ENCODE measurements at regions not wholly inside any gene's neighbourhood (a gene's known extent, or its start where the extent isn't known, plus 50 kb on each side); places are given as distances from the start of the nearest gene placed in this dataset.

GRCh38 chr5:97846643-97847042, 663.6 kb upstream of the RIOK2 start:
- Histone ChIP-seq H3K36me3 (ENCODE audit: insufficient read depth, low read length) (no peaks in the 10 kb centered on the region), H3K79me2 (ENCODE audit: control insufficient read depth, insufficient read depth, low read length, unreplicated experiment) (no peaks in the 10 kb centered on the region), H2AFZ (ENCODE audit: low read length, unreplicated experiment) (no peak overlapping the region), H3K27me3 (ENCODE audit: insufficient read depth, low read length) (no peaks in the 10 kb centered on the region), H3K4me1 (ENCODE audit: control insufficient read depth, insufficient read depth, low read length, unreplicated experiment) (peaks cover 9% of the 10 kb centered on the region), H3K4me3 (ENCODE audit: low read depth, low read length) (no peak overlapping the region), H3K27ac (ENCODE audit: low read depth, low read length) (no peak overlapping the region)

DNA sequence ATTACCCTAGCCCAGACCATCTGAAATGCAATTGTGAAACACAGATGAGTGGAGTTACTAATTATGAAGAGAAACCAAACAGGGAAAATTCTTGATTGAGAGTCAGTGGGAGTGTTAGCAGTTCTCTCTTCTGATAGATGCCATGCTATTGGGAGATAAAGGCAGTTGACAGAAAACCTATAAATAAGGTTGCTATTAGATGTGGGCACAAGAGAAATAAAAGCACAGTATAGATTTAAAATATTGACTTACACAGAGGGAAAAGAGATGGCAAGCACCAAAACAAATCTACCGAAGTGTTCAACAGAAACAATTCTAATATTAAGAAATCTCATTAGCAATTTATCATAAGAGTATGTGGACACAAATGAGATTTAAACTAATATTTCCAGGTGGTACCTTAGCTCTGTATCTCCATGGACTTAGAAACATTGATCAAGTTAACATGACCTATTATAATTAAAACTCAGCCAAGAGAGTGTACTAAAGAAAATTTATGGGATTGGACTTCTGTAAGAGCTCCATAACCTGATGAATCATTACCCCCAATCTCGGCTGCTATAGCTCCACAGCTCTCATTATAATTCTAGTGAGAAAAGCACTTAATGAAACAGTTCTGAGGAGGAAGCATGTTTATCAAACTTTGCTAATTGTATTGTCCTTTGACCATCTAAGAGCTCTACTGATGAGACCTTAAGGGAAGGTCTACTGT, 665.0 kb upstream of the RIOK2 start:
- Histone ChIP-seq H3K79me2 (ENCODE audit: control insufficient read depth, insufficient read depth, low read length, unreplicated experiment) (no peaks in the 10 kb centered on the region), H2AFZ (ENCODE audit: low read length, unreplicated experiment) (no peak overlapping the region)

DNA sequence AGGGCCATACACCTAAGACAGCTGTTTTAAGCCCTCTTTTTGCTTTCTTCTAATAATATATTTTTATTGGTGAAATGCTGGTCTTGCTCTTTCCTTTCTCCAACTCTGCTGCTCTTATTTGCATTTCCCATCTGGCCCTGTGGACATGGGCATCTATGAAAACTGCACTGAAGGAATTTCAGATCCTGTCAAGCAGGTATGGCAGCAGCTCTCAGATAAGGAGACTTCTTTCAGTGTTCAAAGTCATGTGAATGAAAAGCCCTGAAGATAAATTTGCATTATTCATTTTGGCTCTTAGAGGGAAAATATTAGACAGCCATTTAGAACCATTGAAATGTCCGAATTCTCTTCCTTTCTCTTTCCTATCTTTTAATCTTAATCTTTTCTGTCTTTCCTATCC, 668.0 kb upstream of the RIOK2 start:
- Histone ChIP-seq H3K79me2 (ENCODE audit: control insufficient read depth, insufficient read depth, low read length, unreplicated experiment) (no peaks in the 10 kb centered on the region), H3K4me3 (ENCODE audit: low read depth, low read length) (no peak overlapping the region), H3K27me3 (ENCODE audit: insufficient read depth, low read length) (no peaks in the 10 kb centered on the region), H3K27ac (ENCODE audit: low read depth, low read length) (no peak overlapping the region), H2AFZ (ENCODE audit: low read length, unreplicated experiment) (no peak overlapping the region), H3K4me1 (ENCODE audit: control insufficient read depth, insufficient read depth, low read length, unreplicated experiment) (peaks cover 12% of the 10 kb centered on the region), H3K36me3 (ENCODE audit: insufficient read depth, low read length) (no peaks in the 10 kb centered on the region)

More for the DNA sequence above, 665.0 kb upstream of the RIOK2 start:
- Histone ChIP-seq H3K36me3 (ENCODE audit: insufficient read depth, low read length) (no peaks in the 10 kb centered on the region), H3K27ac (ENCODE audit: low read depth, low read length) (no peak overlapping the region), H3K4me1 (ENCODE audit: control insufficient read depth, insufficient read depth, low read length, unreplicated experiment) (peaks cover 9% of the 10 kb centered on the region), H3K4me3 (ENCODE audit: low read depth, low read length) (no peak overlapping the region), H3K27me3 (ENCODE audit: insufficient read depth, low read length) (no peaks in the 10 kb centered on the region)

- H2AFZ ChIP-seq (ENCODE audit: low read length, unreplicated experiment) = peak overlapping the region; percentile 39
- no peaks in the 10 kb centered on the region for H3K36me3 ChIP-seq (ENCODE audit: insufficient read depth, low read length)
- H3K27me3 ChIP-seq (ENCODE audit: insufficient read depth, low read length) = no peaks in the 10 kb centered on the region
- H3K4me1 ChIP-seq (ENCODE audit: control insufficient read depth, insufficient read depth, low read length, unreplicated experiment) = peaks cover 6% of the 10 kb centered on the region
- no peak overlapping the region for H3K4me3 ChIP-seq (ENCODE audit: low read depth, low read length)
- H3K79me2 ChIP-seq (ENCODE audit: control insufficient read depth, insufficient read depth, low read length, unreplicated experiment) = no peaks in the 10 kb centered on the region
- no peak overlapping the region for H3K27ac ChIP-seq (ENCODE audit: low read depth, low read length)
These were observed 672.1 kb upstream of the RIOK2 start for GRCh38 chr5:97854871-97855762.

DNA sequence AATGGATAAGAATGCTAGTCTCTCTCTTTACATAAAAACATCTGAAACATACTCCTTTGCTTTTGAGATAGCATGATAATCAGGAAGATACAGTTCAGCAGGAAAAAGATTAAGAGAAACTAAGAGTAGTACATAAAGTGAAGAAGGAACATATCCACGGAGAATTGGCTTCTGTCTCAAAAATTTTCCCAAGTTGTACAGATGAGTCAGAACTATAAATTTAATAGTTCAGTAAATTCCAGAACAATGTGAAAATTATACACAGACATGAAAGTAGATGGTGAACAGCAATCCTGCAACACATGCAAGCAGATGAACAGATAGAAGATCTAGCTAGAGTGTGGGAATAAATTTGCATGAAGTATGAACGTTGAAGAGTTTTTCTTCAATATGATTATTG, 691.4 kb upstream of the RIOK2 start:
- no peak overlapping the region for H3K27ac ChIP-seq (ENCODE audit: low read depth, low read length)
- H2AFZ ChIP-seq (ENCODE audit: low read length, unreplicated experiment) = peak overlapping the region; percentile 85
- H3K27me3 ChIP-seq (ENCODE audit: insufficient read depth, low read length) = no peaks in the 10 kb centered on the region
- H3K4me1 ChIP-seq (ENCODE audit: control insufficient read depth, insufficient read depth, low read length, unreplicated experiment) = no peaks in the 10 kb centered on the region
- no peaks in the 10 kb centered on the region for H3K79me2 ChIP-seq (ENCODE audit: control insufficient read depth, insufficient read depth, low read length, unreplicated experiment)
- no peak overlapping the region for H3K4me3 ChIP-seq (ENCODE audit: low read depth, low read length)
- H3K36me3 ChIP-seq (ENCODE audit: insufficient read depth, low read length) = no peaks in the 10 kb centered on the region

DNA sequence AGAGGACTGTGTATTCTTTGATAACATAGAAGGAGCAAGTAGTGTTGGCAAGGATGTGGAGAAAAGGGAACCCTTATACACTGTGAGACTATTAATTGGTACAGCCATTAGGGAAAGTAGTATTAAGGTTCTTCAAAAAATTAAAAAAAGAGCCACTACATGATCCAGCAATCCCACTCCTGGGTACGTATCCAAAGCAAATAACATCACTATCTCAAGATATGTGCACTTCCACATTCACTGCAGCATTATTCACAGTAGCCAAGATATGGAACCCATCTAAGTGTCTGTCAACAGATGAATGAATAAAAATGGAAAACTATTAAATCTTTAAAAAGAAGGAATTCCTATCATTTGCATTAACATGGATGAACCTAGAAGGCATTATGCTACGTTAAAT, 693.2 kb upstream of the RIOK2 start:
- Histone ChIP-seq H3K36me3 (ENCODE audit: insufficient read depth, low read length) (no peaks in the 10 kb centered on the region), H2AFZ (ENCODE audit: low read length, unreplicated experiment) (no peak overlapping the region), H3K79me2 (ENCODE audit: control insufficient read depth, insufficient read depth, low read length, unreplicated experiment) (no peaks in the 10 kb centered on the region), H3K27ac (ENCODE audit: low read depth, low read length) (no peak overlapping the region), H3K4me3 (ENCODE audit: low read depth, low read length) (no peak overlapping the region), H3K27me3 (ENCODE audit: insufficient read depth, low read length) (no peaks in the 10 kb centered on the region), H3K4me1 (ENCODE audit: control insufficient read depth, insufficient read depth, low read length, unreplicated experiment) (no peaks in the 10 kb centered on the region)

DNA sequence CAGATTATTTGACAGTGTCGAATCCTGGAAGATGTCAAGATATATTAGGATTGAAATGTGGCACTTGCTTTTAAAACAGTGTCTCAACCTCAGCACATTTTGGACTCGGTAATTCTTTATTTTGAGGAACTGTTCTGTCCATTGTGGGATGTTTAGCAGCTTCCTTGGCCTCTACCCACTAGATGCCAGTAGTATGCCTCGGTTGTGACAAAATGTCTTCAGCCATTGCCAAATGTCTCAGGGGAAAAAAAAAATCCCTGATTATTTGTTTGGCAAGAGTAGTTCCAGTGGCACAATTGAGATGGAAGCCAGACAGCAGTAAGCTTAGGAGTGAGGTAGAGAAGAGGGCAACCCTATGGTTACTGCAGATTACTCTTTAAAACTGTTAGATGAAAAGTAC, 694.5 kb upstream of the RIOK2 start:
- no peaks in the 10 kb centered on the region for H3K36me3 ChIP-seq (ENCODE audit: insufficient read depth, low read length)
- H2AFZ ChIP-seq (ENCODE audit: low read length, unreplicated experiment) = no peak overlapping the region
- no peaks in the 10 kb centered on the region for H3K27me3 ChIP-seq (ENCODE audit: insufficient read depth, low read length)
- no peak overlapping the region for H3K4me3 ChIP-seq (ENCODE audit: low read depth, low read length)
- no peaks in the 10 kb centered on the region for H3K4me1 ChIP-seq (ENCODE audit: control insufficient read depth, insufficient read depth, low read length, unreplicated experiment)
- H3K79me2 ChIP-seq (ENCODE audit: control insufficient read depth, insufficient read depth, low read length, unreplicated experiment) = no peaks in the 10 kb centered on the region
- no peak overlapping the region for H3K27ac ChIP-seq (ENCODE audit: low read depth, low read length)

GRCh38 chr5:97888439-97888838, 705.4 kb upstream of the RIOK2 start:
- H3K4me3 ChIP-seq (ENCODE audit: low read depth, low read length) = no peak overlapping the region
- no peak overlapping the region for H2AFZ ChIP-seq (ENCODE audit: low read length, unreplicated experiment)
- no peak overlapping the region for H3K27ac ChIP-seq (ENCODE audit: low read depth, low read length)
- no peaks in the 10 kb centered on the region for H3K79me2 ChIP-seq (ENCODE audit: control insufficient read depth, insufficient read depth, low read length, unreplicated experiment)
- no peaks in the 10 kb centered on the region for H3K36me3 ChIP-seq (ENCODE audit: insufficient read depth, low read length)
- H3K27me3 ChIP-seq (ENCODE audit: insufficient read depth, low read length) = no peaks in the 10 kb centered on the region
- no peaks in the 10 kb centered on the region for H3K4me1 ChIP-seq (ENCODE audit: control insufficient read depth, insufficient read depth, low read length, unreplicated experiment)

GRCh38 chr5:97891971-97892370, 708.9 kb upstream of the RIOK2 start:
- no peak overlapping the region for H3K27ac ChIP-seq (ENCODE audit: low read depth, low read length)
- no peaks in the 10 kb centered on the region for H3K27me3 ChIP-seq (ENCODE audit: insufficient read depth, low read length)
- no peaks in the 10 kb centered on the region for H3K36me3 ChIP-seq (ENCODE audit: insufficient read depth, low read length)
- no peak overlapping the region for H2AFZ ChIP-seq (ENCODE audit: low read length, unreplicated experiment)
- H3K4me1 ChIP-seq (ENCODE audit: control insufficient read depth, insufficient read depth, low read length, unreplicated experiment) = no peaks in the 10 kb centered on the region
- no peak overlapping the region for H3K4me3 ChIP-seq (ENCODE audit: low read depth, low read length)
- H3K79me2 ChIP-seq (ENCODE audit: control insufficient read depth, insufficient read depth, low read length, unreplicated experiment) = no peaks in the 10 kb centered on the region

GRCh38 chr5:97903742-97904141, 720.7 kb upstream of the RIOK2 start:
- Histone ChIP-seq H3K79me2 (ENCODE audit: control insufficient read depth, insufficient read depth, low read length, unreplicated experiment) (no peaks in the 10 kb centered on the region), H3K4me1 (ENCODE audit: control insufficient read depth, insufficient read depth, low read length, unreplicated experiment) (no peaks in the 10 kb centered on the region), H3K27me3 (ENCODE audit: insufficient read depth, low read length) (no peaks in the 10 kb centered on the region), H3K36me3 (ENCODE audit: insufficient read depth, low read length) (no peaks in the 10 kb centered on the region), H3K27ac (ENCODE audit: low read depth, low read length) (no peak overlapping the region), H2AFZ (ENCODE audit: low read length, unreplicated experiment) (no peak overlapping the region), H3K4me3 (ENCODE audit: low read depth, low read length) (no peak overlapping the region)

- Histone ChIP-seq H3K27me3 (ENCODE audit: insufficient read depth, low read length) (no peaks in the 10 kb centered on the region), H3K27ac (ENCODE audit: low read depth, low read length) (no peak overlapping the region), H3K36me3 (ENCODE audit: insufficient read depth, low read length) (no peaks in the 10 kb centered on the region), H3K4me1 (ENCODE audit: control insufficient read depth, insufficient read depth, low read length, unreplicated experiment) (no peaks in the 10 kb centered on the region), H3K4me3 (ENCODE audit: low read depth, low read length) (no peak overlapping the region), H2AFZ (ENCODE audit: low read length, unreplicated experiment) (peak overlapping the region; percentile 38), H3K79me2 (ENCODE audit: control insufficient read depth, insufficient read depth, low read length, unreplicated experiment) (no peaks in the 10 kb centered on the region)
These were observed 723.1 kb upstream of the RIOK2 start for GRCh38 chr5:97906135-97906534.

Data from ACC112 (cell line).